ENCODE measurements at regions not wholly inside any gene's neighbourhood (a gene's known extent, or its start where the extent isn't known, plus 50 kb on each side); places are given as distances from the start of the nearest gene placed in this dataset.
"Not testable (repeated sequence)": the region's sequence is repeated elsewhere in the genome, so short reads cannot be mapped to it uniquely, and the experiment has no call there.

- DNase-seq (ENCODE audit: low spot score): no peak
These were observed 132.3 kb downstream of the TNFSF18 start for GRCh38 chr1:172918478-172918877.

- DNase-seq (ENCODE audit: low spot score): no peak
These were observed 124.7 kb downstream of the TNFSF18 start for GRCh38 chr1:172926070-172926469.

DNA sequence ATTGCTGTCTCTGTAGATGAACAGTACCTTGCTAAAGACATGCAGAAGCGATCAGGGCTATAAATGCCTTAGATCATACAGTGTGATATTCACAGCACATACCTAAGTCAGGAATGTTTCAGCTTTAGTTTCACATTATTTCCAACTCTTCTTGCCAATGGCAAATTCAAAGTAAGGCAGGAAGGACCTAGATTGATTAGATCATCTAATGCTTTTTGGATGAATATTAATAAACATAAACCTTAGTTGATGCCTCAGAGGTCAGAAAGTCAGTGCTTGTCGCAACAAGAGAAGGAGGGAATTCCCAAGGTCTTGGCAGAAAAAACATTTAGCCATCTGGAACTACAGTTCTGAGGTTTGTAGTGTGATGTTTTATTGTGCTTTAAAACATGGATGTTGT, 122.3 kb downstream of the TNFSF18 start:
- peak; percentile 66 for DNase-seq (ENCODE audit: low spot score)

- no peak for DNase-seq (ENCODE audit: low spot score)
These were observed 121.7 kb downstream of the TNFSF18 start for GRCh38 chr1:172929006-172929405.

DNA sequence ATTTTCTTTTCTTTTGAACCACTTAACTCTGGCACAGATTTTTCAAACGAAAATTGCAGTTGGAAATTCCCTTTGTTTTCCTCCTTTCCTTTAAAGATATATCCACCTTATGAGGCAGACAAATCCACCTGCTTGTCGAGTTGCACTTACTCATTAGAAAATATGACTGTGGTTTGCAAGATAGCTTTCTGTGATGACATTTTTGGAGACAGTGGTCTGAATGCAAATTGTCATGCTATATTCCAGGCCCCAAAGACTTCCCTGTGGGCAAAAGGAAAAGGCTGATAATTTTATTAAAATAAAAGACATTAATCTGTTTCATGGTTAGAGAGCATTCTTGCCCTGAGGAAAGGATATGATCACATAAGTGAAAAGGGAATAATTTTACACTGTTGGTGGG, 120.6 kb downstream of the TNFSF18 start:
- peak; percentile 31 for DNase-seq (ENCODE audit: low spot score)

- no peak for DNase-seq (ENCODE audit: low spot score)
These were observed 119.4 kb downstream of the TNFSF18 start for GRCh38 chr1:172931340-172931739.

GRCh38 chr1:172931761-172932160, 119.0 kb downstream of the TNFSF18 start:
- DNase-seq (ENCODE audit: low spot score): no peak

DNA sequence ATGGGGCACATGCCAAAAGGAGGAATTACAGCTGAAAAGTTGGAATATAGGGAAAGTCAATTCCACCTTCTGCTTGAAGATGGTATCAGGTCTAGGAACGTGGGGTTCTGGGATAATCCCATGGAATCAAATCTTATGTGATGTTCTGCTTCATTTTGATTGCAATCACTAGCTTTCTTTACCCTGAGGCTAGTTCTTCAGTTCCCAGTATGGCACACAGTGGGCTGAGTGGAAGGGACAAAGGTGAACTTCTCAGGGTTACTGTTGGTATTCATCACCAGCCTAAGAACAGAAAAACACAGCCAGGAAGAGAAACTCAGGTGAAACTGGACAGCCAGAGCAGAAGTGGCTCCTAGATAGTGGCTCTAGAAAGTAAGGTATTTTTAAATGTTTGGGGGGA, 117.8 kb downstream of the TNFSF18 start:
- DNase-seq (ENCODE audit: low spot score): no peak

GRCh38 chr1:172934417-172934762, 116.4 kb downstream of the TNFSF18 start:
- no peak for DNase-seq (ENCODE audit: low spot score)

GRCh38 chr1:172935062-172935592, 115.6 kb downstream of the TNFSF18 start:
- no peak for DNase-seq (ENCODE audit: low spot score)

DNA sequence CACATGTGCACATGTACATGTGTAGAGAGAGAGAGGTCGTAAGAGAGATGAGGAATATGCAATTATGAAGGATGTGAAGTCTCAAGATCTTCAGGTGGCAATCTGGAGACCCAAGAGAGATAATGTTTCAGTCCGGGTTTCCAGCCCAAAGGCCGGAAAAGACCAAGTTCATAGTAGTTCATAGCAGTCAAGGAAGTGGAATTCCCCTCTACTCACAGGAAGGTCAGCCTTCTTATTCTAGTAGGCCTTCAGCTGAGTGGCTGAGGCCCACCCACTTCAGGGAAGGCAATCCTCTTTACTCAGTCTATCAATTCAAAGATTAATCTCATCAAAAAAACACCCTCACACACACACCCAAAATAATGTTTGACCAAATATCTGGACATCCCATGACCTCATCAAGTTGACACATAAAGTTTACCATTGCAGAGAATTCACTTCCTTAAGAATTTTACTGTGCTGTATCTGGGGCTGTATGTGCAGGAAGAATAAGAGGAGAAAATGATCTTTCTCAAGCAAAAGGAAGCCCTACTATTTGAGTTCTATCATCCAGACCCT, 114.6 kb downstream of the TNFSF18 start:
- DNase-seq (ENCODE audit: low spot score): peak; percentile 67

DNA sequence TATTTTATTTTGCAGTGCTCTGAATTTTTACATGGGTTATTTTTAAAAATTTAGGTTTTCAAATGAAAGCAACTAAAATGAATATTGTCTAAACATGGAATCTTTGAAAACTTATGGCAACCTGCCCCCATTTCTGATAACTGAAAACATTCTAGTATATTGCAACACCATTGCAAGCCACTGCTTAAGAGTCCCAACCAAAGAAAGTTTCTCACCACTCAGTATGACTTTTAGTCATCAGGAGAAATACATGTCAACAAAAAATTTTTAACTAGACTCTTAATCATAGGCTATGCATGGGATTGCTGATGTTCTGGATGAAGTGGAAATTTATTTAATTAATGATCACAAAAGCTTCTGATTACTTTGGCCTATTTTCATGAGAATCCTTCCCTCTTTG, 112.1 kb downstream of the TNFSF18 start:
- DNase-seq (ENCODE audit: low spot score): peak; percentile 39

GRCh38 chr1:172939475-172939874, 111.3 kb downstream of the TNFSF18 start:
- DNase-seq (ENCODE audit: low spot score): peak; percentile 59

DNA sequence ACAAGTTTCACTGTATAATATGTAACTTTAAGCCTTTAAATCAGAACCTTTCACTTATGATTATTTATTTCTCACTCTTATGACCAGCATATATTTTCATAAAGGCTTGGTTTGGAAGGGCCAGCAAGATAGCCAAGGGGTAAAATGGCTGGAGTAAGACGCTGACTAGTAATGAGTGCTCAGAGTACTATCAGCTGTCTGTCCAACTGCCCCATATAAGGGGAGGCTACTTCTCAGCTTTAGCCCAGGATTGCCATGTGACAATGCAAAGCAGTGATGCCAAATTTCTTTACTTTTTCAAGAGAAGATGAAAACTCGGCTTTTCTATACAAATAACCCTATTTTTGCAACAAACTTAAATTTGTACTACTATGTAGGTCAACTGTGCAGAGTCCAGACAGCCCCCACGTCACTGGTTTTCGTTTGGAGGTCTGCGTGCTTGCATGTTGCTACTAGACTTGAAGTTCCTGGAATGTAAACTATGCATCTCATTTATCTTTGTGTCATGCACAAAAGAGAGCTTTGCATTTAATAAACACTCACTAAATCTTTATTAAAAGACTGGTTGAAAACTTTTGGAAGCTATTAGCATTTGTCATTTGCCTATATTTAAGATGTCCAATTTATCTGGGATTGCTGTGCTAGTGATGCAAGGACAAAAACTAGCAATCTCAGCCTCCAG, 110.4 kb downstream of the TNFSF18 start:
- no peak for DNase-seq (ENCODE audit: low spot score)

GRCh38 chr1:172941471-172941870, 109.3 kb downstream of the TNFSF18 start:
- DNase-seq (ENCODE audit: low spot score): no peak

DNA sequence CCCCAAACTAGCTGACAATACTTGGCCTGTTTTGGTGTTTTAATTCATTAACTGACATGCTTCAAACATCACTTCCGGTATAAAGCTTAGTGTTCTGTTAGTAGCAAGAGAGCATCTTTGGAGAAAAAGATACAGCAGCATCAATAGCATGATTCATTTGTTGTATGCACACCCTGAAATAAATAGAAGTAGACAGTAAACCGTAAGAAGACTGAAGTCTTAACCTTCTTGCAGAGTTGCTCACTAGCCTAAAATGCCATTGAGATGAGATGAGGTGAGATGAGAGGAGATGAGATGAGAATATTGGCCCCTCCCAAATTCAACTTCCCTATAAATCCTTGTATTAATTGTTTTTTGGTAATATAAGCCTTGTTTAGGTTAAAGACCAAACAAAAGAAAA, 108.8 kb downstream of the TNFSF18 start:
- DNase-seq (ENCODE audit: low spot score): no peak

DNA sequence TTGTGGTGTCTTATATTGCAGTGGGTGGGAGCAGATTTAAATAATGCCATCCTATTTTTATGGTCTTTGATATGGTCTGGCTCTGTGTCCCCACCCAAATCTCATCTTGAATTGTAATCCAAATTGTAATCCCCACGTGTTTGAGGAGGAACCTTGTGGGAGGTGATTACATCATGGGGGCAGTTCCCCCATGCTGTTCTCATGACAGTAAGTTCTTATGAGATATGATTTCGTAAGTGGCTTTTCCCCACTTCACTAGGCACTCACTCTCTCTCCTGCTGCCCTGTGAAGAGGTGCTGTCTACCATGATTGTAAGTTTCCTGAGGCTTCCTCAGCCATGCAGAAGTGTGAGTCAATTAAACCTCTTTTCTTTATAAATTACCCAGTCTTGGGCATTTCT, 107.6 kb downstream of the TNFSF18 start:
- DNase-seq (ENCODE audit: low spot score): not testable (repeated sequence)

DNA sequence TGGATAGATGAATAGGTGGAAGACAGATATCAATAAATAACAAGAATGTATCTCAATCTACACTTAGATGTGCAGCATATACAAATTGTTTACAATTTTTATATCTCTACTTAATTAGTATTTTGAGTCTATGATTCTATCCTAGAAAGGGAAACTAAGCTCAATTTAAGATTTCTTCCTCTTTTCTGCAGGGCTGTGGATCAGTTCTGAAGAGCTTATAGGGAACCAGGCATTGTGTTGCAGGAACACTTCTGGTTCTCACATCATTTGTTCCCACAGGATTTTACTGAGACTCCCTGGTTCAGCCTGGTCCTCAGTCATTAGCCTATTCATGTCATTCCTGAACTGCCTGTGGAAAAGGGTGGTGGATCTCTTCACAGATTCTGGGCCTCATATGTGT, 105.8 kb downstream of the TNFSF18 start:
- no peak for DNase-seq (ENCODE audit: low spot score)

GRCh38 chr1:172946814-172947507, 103.8 kb downstream of the TNFSF18 start:
- peak; percentile 90 for DNase-seq (ENCODE audit: low spot score)

GRCh38 chr1:172948457-172948856, 102.3 kb downstream of the TNFSF18 start:
- DNase-seq (ENCODE audit: low spot score): peak; percentile 90

GRCh38 chr1:172949096-172949495, 101.6 kb downstream of the TNFSF18 start:
- DNase-seq (ENCODE audit: low spot score): no peak

DNA sequence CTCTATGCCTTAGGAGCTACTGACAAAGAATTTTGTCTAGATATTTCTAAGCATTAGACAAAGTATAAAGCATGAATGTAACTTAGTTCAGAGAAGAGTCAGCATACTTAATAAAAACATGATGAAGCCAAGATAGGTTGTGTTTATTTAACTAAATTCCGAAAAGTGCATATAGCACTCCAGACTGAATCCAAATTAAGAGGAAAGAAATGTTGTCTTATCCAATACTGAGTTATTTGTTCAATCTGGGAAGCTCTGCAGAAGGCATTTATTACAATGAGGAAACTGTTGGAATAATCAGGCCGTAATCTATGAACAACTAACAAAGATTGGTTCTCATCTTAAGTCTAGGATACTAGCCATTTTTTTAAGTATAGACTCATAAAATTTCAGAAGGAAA, 100.2 kb downstream of the TNFSF18 start:
- DNase-seq (ENCODE audit: low spot score): no peak

DNA sequence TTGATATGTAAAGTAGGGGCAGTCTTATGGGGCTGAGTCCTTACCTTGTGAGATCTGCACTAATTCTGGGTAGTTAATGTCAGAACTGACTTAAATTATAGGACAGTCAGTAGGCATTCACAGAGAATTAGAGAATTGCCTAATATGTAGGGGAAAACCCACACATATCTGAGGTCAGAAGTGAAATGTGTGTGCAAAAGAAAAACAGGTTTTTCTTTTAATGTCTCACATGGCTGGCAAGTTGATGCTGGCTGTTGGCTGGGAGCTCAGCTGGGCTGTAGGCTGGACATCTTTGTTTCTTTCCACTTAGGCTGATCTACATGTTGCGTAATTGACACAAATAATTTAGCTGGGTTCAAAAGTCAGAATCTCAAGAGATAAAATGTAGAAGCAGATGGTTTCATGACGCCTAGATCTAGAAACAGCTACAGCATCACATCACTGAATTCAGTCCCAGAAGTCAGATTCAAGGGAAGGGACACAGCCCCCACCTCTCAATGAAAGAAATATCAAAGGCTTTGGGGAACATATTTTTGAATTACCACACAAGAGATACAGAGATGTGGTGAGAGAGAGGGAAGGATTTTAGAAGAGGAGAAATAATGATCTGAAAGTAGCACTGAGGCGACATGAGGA, 98.9 kb downstream of the TNFSF18 start:
- peak; percentile 30 for DNase-seq (ENCODE audit: low spot score)
